ENCODE measurements at regions not wholly inside any gene's neighbourhood (a gene's known extent, or its start where the extent isn't known, plus 50 kb on each side); places are given as distances from the start of the nearest gene placed in this dataset.

- Histone ChIP-seq H3K27me3 (ENCODE audit: control insufficient read depth, insufficient read depth, low read length) (no peaks in the 10 kb centered on the region), H3K4me1 (ENCODE audit: control insufficient read depth, insufficient read depth, low read length, poor library complexity, severe bottlenecking) (no peaks in the 10 kb centered on the region), H3K27ac (ENCODE audit: insufficient read depth, low read length, poor library complexity, severe bottlenecking) (no peak overlapping the region), H3K36me3 (ENCODE audit: control insufficient read depth, insufficient read depth, low read length) (no peaks in the 10 kb centered on the region), H3K9me3 (ENCODE audit: control insufficient read depth in 2 of 2, low read length in 2 of 2) (no peaks in the 10 kb centered on the region), H3K4me3 (ENCODE audit: low read depth, low read length) (no peak overlapping the region)
- Mint-ChIP-seq H3K4me3 (no peak overlapping the region), H3K27me3 (peaks cover 5% of the 10 kb centered on the region), H3K27ac (no peak overlapping the region), H3K4me1 (no peaks in the 10 kb centered on the region), H3K9me3 (peaks cover 0 to 5% (median 0%) of the 10 kb centered on the region in 7 donors), H3K36me3 (no peaks in the 10 kb centered on the region)
- ATAC-seq (ENCODE audit: low read depth in 2 of 2) (no peak), DNase-seq (no peak)
Observed at GRCh38 chr19:29384656-29385055, 141.1 kb upstream of the VSTM2B start.

GRCh38 chr19:29385191-29385795 lies 140.5 kb upstream of the VSTM2B start:
- Mint-ChIP-seq H3K9me3 (peaks cover 0 to 6% (median 0%) of the 10 kb centered on the region in 7 donors), H3K36me3 (no peaks in the 10 kb centered on the region), H3K27me3 (peaks cover under 1% of the 10 kb centered on the region), H3K27ac (no peak overlapping the region), H3K4me3 (no peak overlapping the region), H3K4me1 (no peaks in the 10 kb centered on the region)
- ATAC-seq (ENCODE audit: low read depth in 2 of 2), result no peak
- H3K4me3 ChIP-seq (ENCODE audit: low read depth, low read length), result no peak overlapping the region
- no peaks in the 10 kb centered on the region for H3K4me1 ChIP-seq (ENCODE audit: control insufficient read depth, insufficient read depth, low read length, poor library complexity, severe bottlenecking)
- H3K36me3 ChIP-seq (ENCODE audit: control insufficient read depth, insufficient read depth, low read length), result no peaks in the 10 kb centered on the region
- no peaks in the 10 kb centered on the region for H3K9me3 ChIP-seq (ENCODE audit: control insufficient read depth in 2 of 2, low read length in 2 of 2)
- no peak for DNase-seq
- no peak overlapping the region for H3K27ac ChIP-seq (ENCODE audit: insufficient read depth, low read length, poor library complexity, severe bottlenecking)
- H3K27me3 ChIP-seq (ENCODE audit: control insufficient read depth, insufficient read depth, low read length), result no peaks in the 10 kb centered on the region

GRCh38 chr19:29386970-29387369 lies 138.8 kb upstream of the VSTM2B start:
- H3K36me3 ChIP-seq (ENCODE audit: control insufficient read depth, insufficient read depth, low read length), result no peaks in the 10 kb centered on the region
- no peak for ATAC-seq (ENCODE audit: low read depth in 2 of 2)
- no peak overlapping the region for H3K27ac ChIP-seq (ENCODE audit: insufficient read depth, low read length, poor library complexity, severe bottlenecking)
- no peaks in the 10 kb centered on the region for H3K4me1 ChIP-seq (ENCODE audit: control insufficient read depth, insufficient read depth, low read length, poor library complexity, severe bottlenecking)
- H3K4me3 Mint-ChIP-seq, result no peak overlapping the region
- H3K27me3 Mint-ChIP-seq, result no peaks in the 10 kb centered on the region
- peaks cover 0 to 20% (median 4%) of the 10 kb centered on the region in 7 donors for H3K9me3 Mint-ChIP-seq
- no peaks in the 10 kb centered on the region for H3K4me1 Mint-ChIP-seq
- no peak for DNase-seq
- no peaks in the 10 kb centered on the region for H3K27me3 ChIP-seq (ENCODE audit: control insufficient read depth, insufficient read depth, low read length)
- peaks cover 3% of the 10 kb centered on the region for H3K36me3 Mint-ChIP-seq
- peaks cover 4% of the 10 kb centered on the region in 2 experiments for H3K9me3 ChIP-seq (ENCODE audit: control insufficient read depth in 2 of 2, low read length in 2 of 2)
- no peak overlapping the region for H3K27ac Mint-ChIP-seq
- H3K4me3 ChIP-seq (ENCODE audit: low read depth, low read length), result no peak overlapping the region

GRCh38 chr19:29387586-29387985 lies 138.2 kb upstream of the VSTM2B start:
- Histone ChIP-seq H3K9me3 (ENCODE audit: control insufficient read depth in 2 of 2, low read length in 2 of 2) (peaks cover 4 to 8% of the 10 kb centered on the region in 2 experiments), H3K27me3 (ENCODE audit: control insufficient read depth, insufficient read depth, low read length) (no peaks in the 10 kb centered on the region), H3K27ac (ENCODE audit: insufficient read depth, low read length, poor library complexity, severe bottlenecking) (no peak overlapping the region), H3K4me3 (ENCODE audit: low read depth, low read length) (no peak overlapping the region), H3K4me1 (ENCODE audit: control insufficient read depth, insufficient read depth, low read length, poor library complexity, severe bottlenecking) (no peaks in the 10 kb centered on the region), H3K36me3 (ENCODE audit: control insufficient read depth, insufficient read depth, low read length) (no peaks in the 10 kb centered on the region)
- H3K27ac Mint-ChIP-seq, result no peak overlapping the region
- ATAC-seq (ENCODE audit: low read depth in 2 of 2) (no peak), DNase-seq (no peak)
- no peak overlapping the region for H3K4me3 Mint-ChIP-seq
- H3K9me3 Mint-ChIP-seq, result peaks cover 0 to 21% (median 4%) of the 10 kb centered on the region in 7 donors
- no peaks in the 10 kb centered on the region for H3K27me3 Mint-ChIP-seq
- peaks cover 3% of the 10 kb centered on the region for H3K36me3 Mint-ChIP-seq
- no peaks in the 10 kb centered on the region for H3K4me1 Mint-ChIP-seq

- H3K4me3 ChIP-seq (ENCODE audit: low read depth, low read length), result no peak overlapping the region
- H3K9me3 ChIP-seq (ENCODE audit: control insufficient read depth in 2 of 2, low read length in 2 of 2), result peaks cover 4 to 11% of the 10 kb centered on the region in 2 experiments
- peaks cover 3% of the 10 kb centered on the region for H3K36me3 Mint-ChIP-seq
- peaks cover 0 to 21% (median 6%) of the 10 kb centered on the region in 7 donors for H3K9me3 Mint-ChIP-seq
- no peak for ATAC-seq (ENCODE audit: low read depth in 2 of 2)
- no peak for DNase-seq
- no peak overlapping the region for H3K27ac ChIP-seq (ENCODE audit: insufficient read depth, low read length, poor library complexity, severe bottlenecking)
- H3K36me3 ChIP-seq (ENCODE audit: control insufficient read depth, insufficient read depth, low read length), result no peaks in the 10 kb centered on the region
- no peak overlapping the region for H3K27ac Mint-ChIP-seq
- H3K4me1 ChIP-seq (ENCODE audit: control insufficient read depth, insufficient read depth, low read length, poor library complexity, severe bottlenecking), result no peaks in the 10 kb centered on the region
- H3K4me3 Mint-ChIP-seq, result no peak overlapping the region
- H3K4me1 Mint-ChIP-seq, result no peaks in the 10 kb centered on the region
- no peaks in the 10 kb centered on the region for H3K27me3 ChIP-seq (ENCODE audit: control insufficient read depth, insufficient read depth, low read length)
- no peaks in the 10 kb centered on the region for H3K27me3 Mint-ChIP-seq
Observed at GRCh38 chr19:29389495-29389894, 136.3 kb upstream of the VSTM2B start.

GRCh38 chr19:29390742-29391141 lies 135.1 kb upstream of the VSTM2B start:
- Mint-ChIP-seq H3K27me3 (no peaks in the 10 kb centered on the region), H3K4me3 (no peak overlapping the region), H3K9me3 (peaks cover 0 to 21% (median 5%) of the 10 kb centered on the region in 7 donors), H3K36me3 (peaks cover 3% of the 10 kb centered on the region), H3K27ac (peak overlapping the region in 1 of 3 donors; percentile 31), H3K4me1 (no peaks in the 10 kb centered on the region)
- Histone ChIP-seq H3K9me3 (ENCODE audit: control insufficient read depth in 2 of 2, low read length in 2 of 2) (peaks cover 4 to 11% of the 10 kb centered on the region in 2 experiments), H3K4me3 (ENCODE audit: low read depth, low read length) (no peak overlapping the region), H3K36me3 (ENCODE audit: control insufficient read depth, insufficient read depth, low read length) (no peaks in the 10 kb centered on the region), H3K27ac (ENCODE audit: insufficient read depth, low read length, poor library complexity, severe bottlenecking) (no peak overlapping the region), H3K27me3 (ENCODE audit: control insufficient read depth, insufficient read depth, low read length) (no peaks in the 10 kb centered on the region), H3K4me1 (ENCODE audit: control insufficient read depth, insufficient read depth, low read length, poor library complexity, severe bottlenecking) (no peaks in the 10 kb centered on the region)
- DNase-seq (no peak), ATAC-seq (ENCODE audit: low read depth in 2 of 2) (no peak)

GRCh38 chr19:29393915-29394460 lies 131.8 kb upstream of the VSTM2B start:
- H3K36me3 Mint-ChIP-seq, result peaks cover 3% of the 10 kb centered on the region
- ATAC-seq (ENCODE audit: low read depth in 2 of 2) (no peak), DNase-seq (no peak)
- no peak overlapping the region for H3K4me3 ChIP-seq (ENCODE audit: low read depth, low read length)
- no peaks in the 10 kb centered on the region for H3K4me1 Mint-ChIP-seq
- H3K4me1 ChIP-seq (ENCODE audit: control insufficient read depth, insufficient read depth, low read length, poor library complexity, severe bottlenecking), result no peaks in the 10 kb centered on the region
- no peak overlapping the region for H3K4me3 Mint-ChIP-seq
- H3K27me3 Mint-ChIP-seq, result no peaks in the 10 kb centered on the region
- H3K27ac ChIP-seq (ENCODE audit: insufficient read depth, low read length, poor library complexity, severe bottlenecking), result no peak overlapping the region
- peaks cover 4 to 11% of the 10 kb centered on the region in 2 experiments for H3K9me3 ChIP-seq (ENCODE audit: control insufficient read depth in 2 of 2, low read length in 2 of 2)
- peaks cover 0 to 19% (median 5%) of the 10 kb centered on the region in 7 donors for H3K9me3 Mint-ChIP-seq
- no peaks in the 10 kb centered on the region for H3K27me3 ChIP-seq (ENCODE audit: control insufficient read depth, insufficient read depth, low read length)
- no peaks in the 10 kb centered on the region for H3K36me3 ChIP-seq (ENCODE audit: control insufficient read depth, insufficient read depth, low read length)
- no peak overlapping the region for H3K27ac Mint-ChIP-seq

All from CD4-positive, CD25-positive, alpha-beta regulatory T cell (primary cell).